ENCODE measurements at regions not wholly inside any gene's neighbourhood (a gene's known extent, or its start where the extent isn't known, plus 50 kb on each side); places are given as distances from the start of the nearest gene placed in this dataset.

GRCh38 chr5:35312267-35312666 is 82.0 kb upstream of the PRLR start:
- Histone ChIP-seq H3K27me3 (replicated peaks; ENCODE audit: insufficient read depth, low read length) (no peaks in the 10 kb centered on the region), H3K79me2 (ENCODE audit: low read length) (no peaks in the 10 kb centered on the region), H3K9ac (ENCODE audit: low read length) (no peak overlapping the region), H3F3A (ENCODE audit: insufficient read depth, low read length) (no peaks in the 10 kb centered on the region), H4K20me1 (ENCODE audit: insufficient read depth, low read length) (no peaks in the 10 kb centered on the region), H3K9me3 (replicated peaks; ENCODE audit: insufficient read depth, low read length) (no peaks in the 10 kb centered on the region), H3K4me1 (ENCODE audit: low read length) (no peaks in the 10 kb centered on the region), H3K36me3 (replicated peaks; ENCODE audit: insufficient read depth, low read length) (no peaks in the 10 kb centered on the region), H3K27ac (ENCODE audit: low read length) (no peak overlapping the region), H2AFZ (ENCODE audit: low read length) (no peak overlapping the region), H3K9me2 (replicated peaks; ENCODE audit: insufficient read depth, low read length) (no peaks in the 10 kb centered on the region), H3K4me2 (ENCODE audit: low read depth, low read length) (no peak overlapping the region), H3K4me3 (ENCODE audit: low read length) (no peak overlapping the region)
- DNase-seq, result no peak
- no peak for TF ChIP-seq EZH2phosphoT487 (IDR thresholded peaks at IDR 0.05; ENCODE audit: low read length)
- TF ChIP-seq, protein P1, sequence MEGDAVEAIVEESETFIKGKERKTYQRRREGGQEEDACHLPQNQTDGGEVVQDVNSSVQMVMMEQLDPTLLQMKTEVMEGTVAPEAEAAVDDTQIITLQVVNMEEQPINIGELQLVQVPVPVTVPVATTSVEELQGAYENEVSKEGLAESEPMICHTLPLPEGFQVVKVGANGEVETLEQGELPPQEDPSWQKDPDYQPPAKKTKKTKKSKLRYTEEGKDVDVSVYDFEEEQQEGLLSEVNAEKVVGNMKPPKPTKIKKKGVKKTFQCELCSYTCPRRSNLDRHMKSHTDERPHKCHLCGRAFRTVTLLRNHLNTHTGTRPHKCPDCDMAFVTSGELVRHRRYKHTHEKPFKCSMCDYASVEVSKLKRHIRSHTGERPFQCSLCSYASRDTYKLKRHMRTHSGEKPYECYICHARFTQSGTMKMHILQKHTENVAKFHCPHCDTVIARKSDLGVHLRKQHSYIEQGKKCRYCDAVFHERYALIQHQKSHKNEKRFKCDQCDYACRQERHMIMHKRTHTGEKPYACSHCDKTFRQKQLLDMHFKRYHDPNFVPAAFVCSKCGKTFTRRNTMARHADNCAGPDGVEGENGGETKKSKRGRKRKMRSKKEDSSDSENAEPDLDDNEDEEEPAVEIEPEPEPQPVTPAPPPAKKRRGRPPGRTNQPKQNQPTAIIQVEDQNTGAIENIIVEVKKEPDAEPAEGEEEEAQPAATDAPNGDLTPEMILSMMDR (IDR thresholded peaks at IDR 0.05; ENCODE audit: low read length), result no peak
- no peak for TF ChIP-seq EZH2 (optimal IDR thresholded peaks at IDR 0.05; ENCODE audit: low read depth, low read length)

- H3K9me3 ChIP-seq (replicated peaks; ENCODE audit: insufficient read depth, low read length), result no peaks in the 10 kb centered on the region
- H3K36me3 ChIP-seq (replicated peaks; ENCODE audit: insufficient read depth, low read length), result no peaks in the 10 kb centered on the region
- no peak overlapping the region for H2AFZ ChIP-seq (ENCODE audit: low read length)
- no peak overlapping the region for H3K4me3 ChIP-seq (ENCODE audit: low read length)
- no peaks in the 10 kb centered on the region for H3F3A ChIP-seq (ENCODE audit: insufficient read depth, low read length)
- H3K27me3 ChIP-seq (replicated peaks; ENCODE audit: insufficient read depth, low read length), result no peaks in the 10 kb centered on the region
- H4K20me1 ChIP-seq (ENCODE audit: insufficient read depth, low read length), result no peaks in the 10 kb centered on the region
- TF ChIP-seq, protein P1 (IDR thresholded peaks at IDR 0.05; ENCODE audit: low read length), result no peak
- no peak for TF ChIP-seq EZH2phosphoT487 (IDR thresholded peaks at IDR 0.05; ENCODE audit: low read length)
- no peak for TF ChIP-seq EZH2 (optimal IDR thresholded peaks at IDR 0.05; ENCODE audit: low read depth, low read length)
- H3K9me2 ChIP-seq (replicated peaks; ENCODE audit: insufficient read depth, low read length), result no peaks in the 10 kb centered on the region
- H3K4me1 ChIP-seq (ENCODE audit: low read length), result no peaks in the 10 kb centered on the region
- H3K9ac ChIP-seq (ENCODE audit: low read length), result no peak overlapping the region
- H3K27ac ChIP-seq (ENCODE audit: low read length), result no peak overlapping the region
- no peak for DNase-seq
- H3K4me2 ChIP-seq (ENCODE audit: low read depth, low read length), result no peak overlapping the region
- no peaks in the 10 kb centered on the region for H3K79me2 ChIP-seq (ENCODE audit: low read length)
These were observed 79.3 kb upstream of the PRLR start for GRCh38 chr5:35309365-35310130.

DNA sequence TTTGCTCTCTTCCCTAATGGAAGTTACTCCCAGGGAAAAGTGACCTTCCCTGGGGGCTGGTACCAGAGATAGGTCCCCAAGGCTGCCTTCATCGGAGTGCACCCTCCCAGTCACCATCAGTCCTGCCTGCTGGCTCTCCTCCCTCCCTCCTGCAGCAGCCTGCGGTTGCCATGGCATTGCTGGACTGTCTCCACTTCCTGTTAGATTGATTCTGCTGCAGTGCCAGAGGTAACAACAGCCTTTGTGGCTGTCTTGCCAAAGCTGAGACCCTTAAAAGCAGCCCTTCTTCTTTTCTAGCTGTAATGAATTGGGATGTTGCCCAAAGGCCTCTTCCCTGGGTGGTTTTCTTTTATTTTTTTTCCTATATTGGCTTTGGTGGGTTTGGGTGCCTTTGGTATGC is 78.1 kb upstream of the PRLR start:
- DNase-seq, result no peak
- Histone ChIP-seq H2AFZ (ENCODE audit: low read length) (no peak overlapping the region), H3K9ac (ENCODE audit: low read length) (no peak overlapping the region), H3K9me3 (replicated peaks; ENCODE audit: insufficient read depth, low read length) (no peaks in the 10 kb centered on the region), H3K27ac (ENCODE audit: low read length) (no peak overlapping the region), H3K27me3 (replicated peaks; ENCODE audit: insufficient read depth, low read length) (no peaks in the 10 kb centered on the region), H3K4me1 (ENCODE audit: low read length) (no peaks in the 10 kb centered on the region), H3K36me3 (replicated peaks; ENCODE audit: insufficient read depth, low read length) (no peaks in the 10 kb centered on the region), H3K9me2 (replicated peaks; ENCODE audit: insufficient read depth, low read length) (no peaks in the 10 kb centered on the region), H3K79me2 (ENCODE audit: low read length) (no peaks in the 10 kb centered on the region), H3K4me3 (ENCODE audit: low read length) (no peak overlapping the region), H4K20me1 (ENCODE audit: insufficient read depth, low read length) (no peaks in the 10 kb centered on the region), H3K4me2 (ENCODE audit: low read depth, low read length) (no peak overlapping the region), H3F3A (ENCODE audit: insufficient read depth, low read length) (no peaks in the 10 kb centered on the region)
- TF ChIP-seq EZH2phosphoT487 (IDR thresholded peaks at IDR 0.05; ENCODE audit: low read length) (no peak), EZH2 (optimal IDR thresholded peaks at IDR 0.05; ENCODE audit: low read depth, low read length) (no peak)
- TF ChIP-seq, protein P1 (IDR thresholded peaks at IDR 0.05; ENCODE audit: low read length), result no peak
